ENCODE measurements at regions not wholly inside any gene's neighbourhood (a gene's known extent, or its start where the extent isn't known, plus 50 kb on each side); places are given as distances from the start of the nearest gene placed in this dataset.
"Not testable (repeated sequence)": the region's sequence is repeated elsewhere in the genome, so short reads cannot be mapped to it uniquely, and the experiment has no call there.

DNA sequence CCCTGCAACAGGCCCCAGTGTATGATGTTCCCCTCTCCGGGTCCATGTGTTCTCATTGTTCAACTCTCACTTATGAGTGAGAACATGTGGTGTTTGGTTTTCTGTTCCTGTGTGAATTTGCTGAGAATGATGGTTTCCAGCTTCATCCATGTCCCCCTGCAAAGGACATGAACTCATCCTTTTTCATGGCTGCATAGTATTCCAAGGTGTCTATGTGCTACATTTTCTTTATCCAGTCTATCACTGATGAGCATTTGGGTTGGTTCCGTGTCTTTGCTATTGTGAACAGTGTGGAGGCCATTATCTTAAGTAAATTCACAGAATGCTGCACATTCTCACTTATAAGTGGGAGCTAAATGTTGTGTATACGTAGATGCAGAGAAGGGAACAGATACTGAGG, 205.3 kb downstream of the SHOX start:
- TF ChIP-seq, protein P1, sequence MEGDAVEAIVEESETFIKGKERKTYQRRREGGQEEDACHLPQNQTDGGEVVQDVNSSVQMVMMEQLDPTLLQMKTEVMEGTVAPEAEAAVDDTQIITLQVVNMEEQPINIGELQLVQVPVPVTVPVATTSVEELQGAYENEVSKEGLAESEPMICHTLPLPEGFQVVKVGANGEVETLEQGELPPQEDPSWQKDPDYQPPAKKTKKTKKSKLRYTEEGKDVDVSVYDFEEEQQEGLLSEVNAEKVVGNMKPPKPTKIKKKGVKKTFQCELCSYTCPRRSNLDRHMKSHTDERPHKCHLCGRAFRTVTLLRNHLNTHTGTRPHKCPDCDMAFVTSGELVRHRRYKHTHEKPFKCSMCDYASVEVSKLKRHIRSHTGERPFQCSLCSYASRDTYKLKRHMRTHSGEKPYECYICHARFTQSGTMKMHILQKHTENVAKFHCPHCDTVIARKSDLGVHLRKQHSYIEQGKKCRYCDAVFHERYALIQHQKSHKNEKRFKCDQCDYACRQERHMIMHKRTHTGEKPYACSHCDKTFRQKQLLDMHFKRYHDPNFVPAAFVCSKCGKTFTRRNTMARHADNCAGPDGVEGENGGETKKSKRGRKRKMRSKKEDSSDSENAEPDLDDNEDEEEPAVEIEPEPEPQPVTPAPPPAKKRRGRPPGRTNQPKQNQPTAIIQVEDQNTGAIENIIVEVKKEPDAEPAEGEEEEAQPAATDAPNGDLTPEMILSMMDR (IDR thresholded peaks at IDR 0.05 in 8 of 11, conservative IDR thresholded peaks at IDR 0.05 in 3 of 11) = not testable (repeated sequence)
- not testable (repeated sequence) for TF ChIP-seq POLR2AphosphoS5 (IDR thresholded peaks at IDR 0.05)
